AG04449 (cell line): ENCODE measurements at regions not wholly inside any gene's neighbourhood (a gene's known extent, or its start where the extent isn't known, plus 50 kb on each side); places are given as distances from the start of the nearest gene placed in this dataset.

Experiments used
- CTCF ChIA-PET: fragments of 350-600 bp; formaldehyde crosslinking; extraction: SDS; loops from one replicate; lab custom pipeline; 2021; ENCODE audit warnings: antibody characterized with exemption; lab: Yijun Ruan, JAX
- POLR2A ChIA-PET: fragments of 400-600, 350-600 bp; formaldehyde crosslinking; extraction: SDS; loops from one replicate; lab custom pipeline; 2020; ENCODE audit warnings: antibody characterized with exemption, inconsistent platforms; lab: Yijun Ruan, JAX
- DNase-seq: peaks from one replicate; pipeline ENCODE4 v3.0.0-alpha.2; 2010; ENCODE audit warnings: low read depth, low spot score
- H3K4me3 ChIP-seq: 2 replicates; pipeline ENCODE4 v1.5.1; 2011; ENCODE audit warnings: low read depth, mild to moderate bottlenecking, control low read depth, low read length
- TF ChIP-seq, protein P1 (sequence below): IDR thresholded peaks from one replicate; pipeline ENCODE4 v1.5.1; 2011; ENCODE audit warnings: mild to moderate bottlenecking, moderate library complexity, low read length, control low read depth, inconsistent platforms; ENCODE audit not compliant: insufficient read depth; ENCODE audit errors: missing control alignments

DNA sequence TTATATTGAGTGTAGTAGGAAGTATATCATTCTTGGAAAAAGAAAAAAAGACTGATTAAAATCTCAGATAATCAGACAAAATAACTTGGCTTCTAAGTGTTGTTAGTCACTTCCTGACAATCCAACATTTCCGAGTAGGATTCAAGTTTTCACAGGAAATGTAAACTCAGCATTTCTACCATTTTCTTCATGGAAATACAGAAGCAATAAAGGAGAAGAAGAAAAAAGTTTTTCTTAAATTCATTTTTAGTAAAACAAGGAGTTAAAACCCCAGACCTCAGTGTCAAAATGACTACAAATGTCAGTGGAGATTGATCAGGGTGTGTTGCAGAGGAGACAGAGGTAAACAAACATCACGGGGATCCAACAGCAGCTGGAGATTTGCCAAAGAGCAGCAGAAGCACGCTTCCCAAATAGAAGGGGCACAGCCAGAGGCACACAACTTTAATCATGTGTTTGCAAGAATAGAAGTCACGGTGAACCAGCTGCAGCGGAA, 129.3 kb upstream of the FAM9B start:
- DNase-seq: no peak
- TF ChIP-seq, protein P1, sequence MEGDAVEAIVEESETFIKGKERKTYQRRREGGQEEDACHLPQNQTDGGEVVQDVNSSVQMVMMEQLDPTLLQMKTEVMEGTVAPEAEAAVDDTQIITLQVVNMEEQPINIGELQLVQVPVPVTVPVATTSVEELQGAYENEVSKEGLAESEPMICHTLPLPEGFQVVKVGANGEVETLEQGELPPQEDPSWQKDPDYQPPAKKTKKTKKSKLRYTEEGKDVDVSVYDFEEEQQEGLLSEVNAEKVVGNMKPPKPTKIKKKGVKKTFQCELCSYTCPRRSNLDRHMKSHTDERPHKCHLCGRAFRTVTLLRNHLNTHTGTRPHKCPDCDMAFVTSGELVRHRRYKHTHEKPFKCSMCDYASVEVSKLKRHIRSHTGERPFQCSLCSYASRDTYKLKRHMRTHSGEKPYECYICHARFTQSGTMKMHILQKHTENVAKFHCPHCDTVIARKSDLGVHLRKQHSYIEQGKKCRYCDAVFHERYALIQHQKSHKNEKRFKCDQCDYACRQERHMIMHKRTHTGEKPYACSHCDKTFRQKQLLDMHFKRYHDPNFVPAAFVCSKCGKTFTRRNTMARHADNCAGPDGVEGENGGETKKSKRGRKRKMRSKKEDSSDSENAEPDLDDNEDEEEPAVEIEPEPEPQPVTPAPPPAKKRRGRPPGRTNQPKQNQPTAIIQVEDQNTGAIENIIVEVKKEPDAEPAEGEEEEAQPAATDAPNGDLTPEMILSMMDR: no peak
- ChIA-PET CTCF (no interaction called here), POLR2A (no interaction called here)
- no peak overlapping the region for H3K4me3 ChIP-seq

DNA sequence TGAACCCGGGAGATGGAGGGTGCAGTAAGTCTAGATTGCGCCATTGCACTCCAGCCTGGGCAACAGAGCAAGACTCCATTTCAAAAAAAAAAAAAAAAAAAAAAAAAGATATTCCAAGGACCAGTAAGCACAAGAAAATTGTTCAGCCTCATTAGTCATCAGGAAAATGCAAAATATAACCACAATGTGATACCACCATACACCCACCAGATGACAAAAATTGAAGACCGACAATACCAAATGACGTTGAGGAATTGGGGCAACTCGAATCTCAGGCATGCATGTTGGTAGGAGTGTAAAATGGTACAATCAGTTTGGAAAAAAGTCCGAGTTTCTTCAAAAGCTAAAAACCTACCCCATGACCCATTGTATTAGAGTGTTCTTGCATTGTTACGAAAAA, 130.2 kb upstream of the FAM9B start:
- no peak for DNase-seq
- TF ChIP-seq, protein P1: no peak
- POLR2A ChIA-PET: no interaction called here
- CTCF ChIA-PET: no interaction called here
- no peak overlapping the region for H3K4me3 ChIP-seq

DNA sequence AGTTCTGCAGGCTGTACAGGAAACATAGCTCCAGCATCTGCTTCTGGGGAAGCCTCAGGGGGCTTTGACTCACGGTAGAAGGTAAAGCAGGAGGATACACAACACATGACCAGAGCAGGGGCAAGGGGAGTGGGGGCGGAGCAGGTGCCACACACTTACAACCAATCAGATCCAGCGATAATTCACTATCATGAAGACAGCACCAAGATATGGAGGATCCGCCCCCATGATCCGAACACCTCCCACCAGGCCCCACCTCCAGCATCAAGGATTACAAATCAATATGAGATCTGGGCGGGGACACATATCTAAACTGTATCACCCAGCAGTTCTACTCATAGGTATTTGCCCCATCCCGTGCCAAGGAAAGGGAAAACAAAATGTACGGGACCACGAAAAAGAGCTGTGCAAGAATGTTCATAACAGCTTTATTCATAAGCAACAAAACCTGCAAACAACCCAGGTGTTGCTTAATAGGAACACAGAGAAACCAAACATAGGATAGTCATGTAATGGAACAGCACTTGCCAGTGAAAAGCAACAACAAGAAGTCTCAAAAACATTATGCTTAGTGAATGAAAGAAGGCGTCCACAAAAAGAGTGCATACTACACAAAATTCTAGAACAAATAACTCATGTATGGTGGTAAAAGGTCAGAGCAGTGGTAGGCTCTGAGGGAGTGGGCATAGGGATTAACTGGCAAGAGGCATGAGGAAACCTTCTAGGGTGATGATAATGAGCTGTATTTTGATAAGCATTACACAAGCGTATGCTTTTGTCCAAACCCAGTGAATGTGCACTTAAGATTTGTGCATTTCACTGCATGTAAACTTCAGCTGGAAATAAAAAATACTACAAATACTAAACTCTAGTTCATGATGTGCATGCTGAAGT, 130.9 kb upstream of the FAM9B start:
- TF ChIP-seq, protein P1: no peak
- POLR2A ChIA-PET: no interaction called here
- CTCF ChIA-PET: no interaction called here

DNA sequence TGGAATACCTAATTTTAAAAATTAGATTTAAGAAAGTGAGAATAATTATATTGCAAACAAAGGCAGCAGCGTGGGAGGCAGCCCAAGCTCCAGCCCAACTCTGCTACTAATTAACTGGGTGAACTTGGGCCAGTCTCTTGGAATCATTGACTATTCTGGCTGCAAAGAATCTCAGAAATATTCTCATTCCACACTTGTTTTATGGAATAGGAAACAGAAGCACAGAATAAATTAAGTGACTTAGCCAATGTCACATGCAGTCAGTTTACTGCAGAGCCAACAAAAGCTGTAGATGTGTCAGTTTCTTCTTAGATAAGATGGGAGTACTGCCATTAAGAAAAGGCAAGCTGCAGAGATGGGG, 132.6 kb upstream of the FAM9B start:
- ChIA-PET POLR2A (no interaction called here), CTCF (no interaction called here)
- TF ChIP-seq, protein P1: no peak
- no peak overlapping the region for H3K4me3 ChIP-seq
- no peak for DNase-seq

More for the DNA sequence above, 130.9 kb upstream of the FAM9B start:
- H3K4me3 ChIP-seq: no peak overlapping the region
- no peak for DNase-seq

DNA sequence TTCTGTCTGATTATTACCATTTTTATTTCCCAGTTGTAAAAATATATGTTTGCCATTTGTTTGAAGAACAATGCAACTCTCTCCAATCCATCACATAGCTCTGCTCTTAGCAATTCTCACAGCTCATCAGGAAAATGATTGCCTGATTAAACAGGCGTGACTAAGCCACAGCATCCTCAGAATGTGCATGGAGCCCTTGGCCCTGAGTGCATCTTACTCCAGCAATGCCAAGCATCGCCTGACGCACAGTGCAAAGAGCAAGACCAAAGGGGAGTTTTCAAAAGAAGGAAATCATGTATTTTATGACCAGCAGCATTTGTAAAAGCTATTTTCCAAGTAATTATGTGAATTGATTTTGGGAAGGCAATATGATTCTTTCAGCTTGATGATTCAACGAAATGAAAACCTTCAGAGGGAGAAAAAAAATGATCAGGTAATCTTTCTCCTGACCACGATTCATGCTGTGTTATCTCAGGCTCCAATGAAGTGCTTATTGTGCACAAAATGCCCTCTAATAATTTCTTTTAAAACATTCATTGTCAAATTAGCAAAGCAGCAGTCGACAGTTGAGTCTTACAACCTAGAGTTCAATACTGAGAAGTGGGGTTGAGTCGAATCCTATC, 138.0 kb upstream of the FAM9B start:
- CTCF ChIA-PET: no interaction called here
- POLR2A ChIA-PET: no interaction called here
- peak; percentile 38 for DNase-seq
- TF ChIP-seq, protein P1: no peak
- H3K4me3 ChIP-seq: no peak overlapping the region

DNA sequence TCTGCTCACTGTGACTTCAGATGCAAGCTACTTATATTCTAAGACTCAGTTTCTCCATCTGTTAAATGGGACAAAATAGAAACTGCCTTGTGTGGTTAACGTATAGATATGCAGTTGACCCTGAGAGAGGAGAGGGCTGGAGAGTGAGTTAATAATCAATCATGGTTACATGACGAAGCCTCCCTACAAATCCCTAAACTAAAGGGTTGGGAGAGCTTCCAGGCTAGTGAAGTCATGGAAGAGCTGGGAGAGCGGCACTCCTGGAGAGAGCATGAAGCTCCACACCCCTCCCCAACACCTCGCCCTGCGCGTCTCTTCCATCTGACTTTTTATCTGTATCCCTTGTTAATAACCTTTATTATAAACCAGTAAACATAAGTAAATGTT, 138.5 kb upstream of the FAM9B start:
- POLR2A ChIA-PET: no interaction called here
- TF ChIP-seq, protein P1: no peak
- DNase-seq: no peak
- no peak overlapping the region for H3K4me3 ChIP-seq
- CTCF ChIA-PET: no interaction called here
